ENCODE measurements at regions not wholly inside any gene's neighbourhood (a gene's known extent, or its start where the extent isn't known, plus 50 kb on each side); places are given as distances from the start of the nearest gene placed in this dataset.
"Not testable (repeated sequence)": the region's sequence is repeated elsewhere in the genome, so short reads cannot be mapped to it uniquely, and the experiment has no call there.

GRCh38 chr5:1953710-1954109 is 71.0 kb upstream of the IRX4 start:
- DNase-seq (ENCODE audit: low read depth), result not testable (repeated sequence)

GRCh38 chr5:1952444-1953099 is 69.8 kb upstream of the IRX4 start:
- no peak for DNase-seq (ENCODE audit: low read depth)

GRCh38 chr5:1952021-1952420 is 69.3 kb upstream of the IRX4 start:
- no peak for DNase-seq (ENCODE audit: low read depth)

GRCh38 chr5:1951165-1951816 is 68.6 kb upstream of the IRX4 start:
- DNase-seq (ENCODE audit: low read depth), result no peak

- no peak for DNase-seq (ENCODE audit: low read depth)
Measured at GRCh38 chr5:1950708-1951103, 68.0 kb upstream of the IRX4 start.

GRCh38 chr5:1950096-1950707 is 67.5 kb upstream of the IRX4 start:
- DNase-seq (ENCODE audit: low read depth), result no peak

GRCh38 chr5:1949253-1949652 is 66.5 kb upstream of the IRX4 start:
- DNase-seq (ENCODE audit: low read depth), result no peak

- no peak for DNase-seq (ENCODE audit: low read depth)
Measured at GRCh38 chr5:1948663-1949191, 66.0 kb upstream of the IRX4 start.

- DNase-seq (ENCODE audit: low read depth), result no peak
Measured at GRCh38 chr5:1948111-1948510, 65.4 kb upstream of the IRX4 start.

GRCh38 chr5:1946776-1947175 is 64.1 kb upstream of the IRX4 start:
- no peak for DNase-seq (ENCODE audit: low read depth)

- DNase-seq (ENCODE audit: low read depth), result no peak
Measured at GRCh38 chr5:1946122-1946677, 63.5 kb upstream of the IRX4 start.

GRCh38 chr5:1945606-1946005 is 62.9 kb upstream of the IRX4 start:
- DNase-seq (ENCODE audit: low read depth), result no peak

- DNase-seq (ENCODE audit: low read depth), result no peak
Measured at GRCh38 chr5:1944408-1944807, 61.7 kb upstream of the IRX4 start.

- no peak for DNase-seq (ENCODE audit: low read depth)
Measured at GRCh38 chr5:1943481-1943880, 60.8 kb upstream of the IRX4 start.

- no peak for DNase-seq (ENCODE audit: low read depth)
Measured at GRCh38 chr5:1942630-1943029, 59.9 kb upstream of the IRX4 start.

- no peak for DNase-seq (ENCODE audit: low read depth)
Measured at GRCh38 chr5:1942158-1942557, 59.4 kb upstream of the IRX4 start.

- DNase-seq (ENCODE audit: low read depth), result no peak
Measured at GRCh38 chr5:1939256-1939655, 56.5 kb upstream of the IRX4 start.

GRCh38 chr5:1938310-1939000 is 55.7 kb upstream of the IRX4 start:
- DNase-seq (ENCODE audit: low read depth), result no peak

GRCh38 chr5:1937590-1937989 is 54.9 kb upstream of the IRX4 start:
- no peak for DNase-seq (ENCODE audit: low read depth)

- no peak for DNase-seq (ENCODE audit: low read depth)
Measured at GRCh38 chr5:1936901-1937300, 54.2 kb upstream of the IRX4 start.

GRCh38 chr5:1936413-1936812 is 53.7 kb upstream of the IRX4 start:
- DNase-seq (ENCODE audit: low read depth), result no peak

GRCh38 chr5:1934801-1935429 is 52.2 kb upstream of the IRX4 start:
- DNase-seq (ENCODE audit: low read depth), result no peak

Data from amniotic epithelial cell (primary cell).